GM21367 (cell line): ENCODE measurements at regions not wholly inside any gene's neighbourhood (a gene's known extent, or its start where the extent isn't known, plus 50 kb on each side); places are given as distances from the start of the nearest gene placed in this dataset.

Experiments
- ATAC-seq: cut with Tn5 transposase; IDR thresholded peaks from one replicate; pipeline ENCODE4 v1.9.1; 2021; ENCODE audit not compliant: unreplicated experiment

DNA sequence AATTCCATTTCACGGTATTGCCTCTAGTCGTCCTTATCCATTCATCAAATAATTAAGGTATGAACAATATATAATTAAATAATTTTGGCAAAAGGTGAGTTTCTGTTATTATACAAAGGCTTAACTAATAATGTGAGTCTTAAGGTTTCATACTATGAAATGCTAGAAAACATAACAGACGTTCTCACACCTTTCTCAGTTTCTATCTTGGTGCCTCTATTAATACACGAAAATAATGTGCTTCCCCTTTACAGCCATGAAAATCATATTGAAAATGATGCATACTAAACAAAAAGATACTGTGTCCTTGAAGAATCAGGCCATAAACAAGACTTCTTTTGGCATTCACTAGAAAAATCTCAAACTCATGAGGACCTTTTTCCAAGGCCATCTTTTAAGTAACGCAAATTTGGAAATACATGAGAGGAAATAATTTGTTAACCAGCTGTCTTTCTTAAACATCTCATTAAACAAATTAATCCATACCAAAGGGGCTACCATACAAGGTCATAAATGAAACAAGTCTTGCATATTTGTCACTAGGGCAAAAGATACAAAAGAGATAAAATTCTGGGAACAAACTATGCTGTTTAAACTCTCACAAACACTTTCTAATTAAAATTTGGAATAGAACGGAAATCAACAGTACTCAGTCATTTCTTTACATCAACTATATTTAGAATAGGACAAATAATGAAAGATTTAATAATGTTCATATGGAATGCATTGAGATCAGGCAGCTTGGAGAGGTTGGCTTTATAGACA lies 53.9 kb upstream of the CAV2 start:
- ATAC-seq, result no peak

DNA sequence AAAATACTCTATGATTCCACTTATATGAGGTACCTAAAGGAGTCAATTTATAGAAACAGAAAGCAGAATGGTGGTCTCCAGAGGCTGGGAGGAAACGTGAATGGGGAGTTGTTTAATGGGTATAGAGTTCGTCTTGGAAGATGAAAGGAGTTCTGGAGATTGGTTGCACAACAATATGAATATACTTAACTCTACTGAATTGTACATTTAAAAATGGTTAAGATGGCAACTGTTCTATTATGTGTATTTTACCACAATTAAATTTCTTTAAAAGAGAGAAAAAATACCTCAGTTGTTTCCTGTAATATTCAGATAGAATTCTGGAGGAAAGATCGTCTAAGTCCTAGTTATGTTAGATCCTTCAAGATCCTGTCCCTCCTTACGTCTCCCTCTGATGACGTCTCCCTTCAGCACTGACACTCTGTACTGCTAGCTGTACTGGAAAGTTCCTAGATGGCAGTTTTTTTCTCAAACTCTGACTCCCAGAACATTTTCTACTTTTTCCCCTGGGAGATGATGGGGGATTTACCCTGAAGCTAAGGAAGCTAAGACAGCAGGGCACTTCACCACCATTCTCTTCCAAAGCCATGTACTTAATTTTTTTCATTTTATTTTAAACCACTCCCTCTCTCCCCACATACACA lies 53.2 kb upstream of the CAV2 start:
- no peak for ATAC-seq

DNA sequence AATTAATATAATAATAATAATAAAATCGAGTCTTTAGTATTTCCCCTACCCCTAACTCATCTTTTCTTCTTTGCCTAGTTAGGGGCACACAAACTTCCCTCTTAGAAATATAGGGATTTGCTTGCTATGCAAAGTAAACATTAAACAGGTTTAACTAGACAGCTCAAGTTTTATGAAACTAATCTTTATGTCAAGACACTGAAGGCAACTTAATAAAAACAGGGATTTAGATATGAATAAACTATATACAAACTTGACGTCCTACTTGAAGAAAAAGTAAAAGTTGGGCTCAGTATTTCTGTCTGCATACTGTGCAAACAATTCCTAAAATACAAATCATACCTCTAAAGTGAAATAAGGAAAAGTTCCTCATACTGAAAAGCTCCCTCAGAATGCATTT lies 52.1 kb upstream of the CAV2 start:
- no peak for ATAC-seq

DNA sequence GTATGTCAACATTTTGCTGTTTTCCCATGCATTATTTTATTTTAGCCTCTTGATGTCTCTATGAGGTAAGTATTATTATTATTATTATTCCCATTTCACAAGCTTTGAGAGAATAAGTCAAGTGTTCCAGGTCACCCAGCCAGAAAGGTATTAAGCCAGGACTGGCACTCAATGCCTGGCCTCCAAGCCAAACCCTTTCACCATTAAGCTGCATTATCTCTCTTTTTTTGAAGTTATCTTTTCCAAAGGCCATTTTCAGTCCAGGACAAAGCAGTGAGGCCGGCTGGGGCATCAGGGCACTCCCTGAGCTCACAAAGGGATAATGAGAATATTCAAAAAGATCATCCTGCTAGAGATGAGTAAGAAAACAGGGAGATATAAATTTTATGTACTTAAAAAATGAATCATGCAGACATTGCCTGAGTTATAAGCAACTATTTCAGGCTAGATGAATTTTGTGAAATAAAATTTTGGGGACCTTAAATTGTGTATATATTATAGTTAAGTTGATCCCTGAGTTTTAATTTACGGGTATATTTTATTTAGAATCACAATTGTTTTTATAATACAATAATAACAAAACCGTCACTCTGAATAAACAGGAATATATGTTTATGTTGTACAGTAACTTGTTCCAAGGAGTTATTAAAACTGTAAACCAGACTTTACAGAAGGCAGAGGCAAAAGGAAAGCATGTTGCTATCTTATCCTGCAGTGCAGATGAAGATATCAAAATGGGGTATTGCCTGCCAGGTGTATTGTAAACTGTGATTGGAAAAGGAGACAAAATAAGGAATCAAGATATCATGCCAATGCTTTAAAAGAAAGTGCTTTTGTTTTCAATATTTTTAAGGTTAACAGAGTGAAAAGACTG lies 51.3 kb upstream of the CAV2 start:
- ATAC-seq, result no peak

DNA sequence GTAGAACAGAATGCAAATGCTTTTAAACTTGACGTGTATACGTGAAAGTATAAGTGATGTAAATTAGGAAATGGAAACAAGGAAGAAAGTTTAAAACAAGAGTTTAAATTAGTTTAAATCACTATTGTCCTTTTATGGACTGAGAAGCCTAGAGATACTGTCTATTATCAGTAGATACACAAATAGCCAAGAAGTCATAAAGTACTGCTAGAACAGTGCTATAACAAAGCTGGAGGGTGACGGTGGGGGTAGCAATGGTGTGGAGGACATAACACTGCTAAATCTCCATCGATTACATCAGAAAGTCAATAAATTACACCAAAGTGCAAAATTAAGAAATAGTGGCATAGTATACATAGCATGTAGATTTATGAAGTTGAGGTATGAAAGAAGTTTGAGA lies 50.1 kb upstream of the CAV2 start:
- ATAC-seq, result no peak
